Effector memory CD8-positive, alpha-beta T cell (primary cell): ENCODE measurements at regions not wholly inside any gene's neighbourhood (a gene's known extent, or its start where the extent isn't known, plus 50 kb on each side); places are given as distances from the start of the nearest gene placed in this dataset.

Experiments used
- ATAC-seq: fragments of 150-1000 bp; cut with Tn5 transposase; replicated peaks from 2 replicates; pipeline ENCODE4 v1.10.0; 2021; ENCODE audit warnings: mild to moderate bottlenecking, moderate library complexity
- DNase-seq, 3 experiments: peaks; one replicate each; pipeline ENCODE4 v3.0.0; 2021
- H3K27ac Mint-ChIP-seq, 2 donors: one replicate each; pipeline ENCODE4 v1.8.0; 2022; ENCODE audit warnings: mild to moderate bottlenecking in 2 of 2, mixed read lengths in 2 of 2, moderate library complexity in 2 of 2
- H3K27me3 Mint-ChIP-seq, 2 donors: one replicate each; pipeline ENCODE4 v1.8.0; 2022; ENCODE audit warnings: mixed read lengths in 2 of 2
- H3K36me3 Mint-ChIP-seq: one replicate; pipeline ENCODE4 v1.8.0; 2022; ENCODE audit warnings: mild to moderate bottlenecking, moderate library complexity, mixed read lengths; ENCODE audit not compliant: insufficient read depth
- H3K4me1 Mint-ChIP-seq, 2 donors: one replicate each; pipeline ENCODE4 v1.8.0; 2022; ENCODE audit warnings: low read depth in 2 of 2, mixed read lengths in 2 of 2
- H3K4me3 Mint-ChIP-seq, 2 donors: one replicate each; pipeline ENCODE4 v1.8.0; 2022; ENCODE audit warnings: mild to moderate bottlenecking in 2 of 2, mixed read lengths in 2 of 2, moderate library complexity in 2 of 2
- H3K9me3 Mint-ChIP-seq, 2 donors: one replicate each; pipeline ENCODE4 v1.8.0; 2022; ENCODE audit warnings: mixed read lengths in 2 of 2

DNA sequence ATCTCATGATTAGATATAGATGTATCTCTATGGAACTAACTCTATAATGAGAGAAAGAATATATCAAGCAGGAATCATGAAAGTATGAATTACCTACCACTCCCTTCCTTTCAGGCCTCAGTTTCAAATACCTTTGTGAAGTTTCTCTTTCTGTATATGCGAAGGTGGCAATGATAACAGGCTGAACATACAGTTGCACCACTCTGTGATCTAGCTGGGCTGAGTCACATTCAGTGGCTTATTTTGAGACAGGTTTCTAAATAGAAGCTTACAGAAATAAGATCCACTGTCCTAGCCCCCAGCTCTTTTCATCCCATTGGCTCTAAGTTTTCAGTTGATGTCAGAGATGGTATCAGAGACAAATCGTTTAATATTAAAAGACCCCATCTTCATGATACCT, 662.0 kb downstream of the SLITRK1 start:
- H3K27ac Mint-ChIP-seq, result no peak overlapping the region
- peaks cover 0 to 2% of the 10 kb centered on the region in 2 donors for H3K9me3 Mint-ChIP-seq
- H3K4me3 Mint-ChIP-seq, result no peak overlapping the region
- H3K27me3 Mint-ChIP-seq, result no peaks in the 10 kb centered on the region
- ATAC-seq (no peak), DNase-seq (no peak)
- H3K36me3 Mint-ChIP-seq, result no peaks in the 10 kb centered on the region
- no peaks in the 10 kb centered on the region for H3K4me1 Mint-ChIP-seq

DNA sequence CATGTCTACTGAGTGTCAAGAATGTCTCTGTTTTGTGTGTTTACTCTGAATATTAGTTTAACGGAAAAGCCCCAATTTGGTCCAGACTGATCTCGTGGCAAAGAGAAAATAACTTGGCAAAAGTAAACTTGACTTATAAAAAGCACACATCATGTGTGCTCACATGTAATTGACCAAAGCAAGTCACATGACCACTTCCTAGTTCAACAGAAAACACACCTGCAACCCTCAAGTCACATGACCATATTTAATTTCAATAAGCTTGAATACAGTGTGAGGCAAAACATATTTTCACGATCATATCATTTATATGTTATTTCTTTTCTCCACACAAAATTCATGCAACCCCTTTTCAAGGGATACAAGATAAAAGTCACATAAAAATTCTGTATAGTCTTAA, 662.4 kb downstream of the SLITRK1 start:
- H3K36me3 Mint-ChIP-seq, result no peaks in the 10 kb centered on the region
- H3K4me1 Mint-ChIP-seq, result no peaks in the 10 kb centered on the region
- ATAC-seq (no peak), DNase-seq (no peak)
- no peak overlapping the region for H3K27ac Mint-ChIP-seq
- no peaks in the 10 kb centered on the region for H3K27me3 Mint-ChIP-seq
- H3K4me3 Mint-ChIP-seq, result no peak overlapping the region
- H3K9me3 Mint-ChIP-seq, result peaks cover 0 to 2% of the 10 kb centered on the region in 2 donors

DNA sequence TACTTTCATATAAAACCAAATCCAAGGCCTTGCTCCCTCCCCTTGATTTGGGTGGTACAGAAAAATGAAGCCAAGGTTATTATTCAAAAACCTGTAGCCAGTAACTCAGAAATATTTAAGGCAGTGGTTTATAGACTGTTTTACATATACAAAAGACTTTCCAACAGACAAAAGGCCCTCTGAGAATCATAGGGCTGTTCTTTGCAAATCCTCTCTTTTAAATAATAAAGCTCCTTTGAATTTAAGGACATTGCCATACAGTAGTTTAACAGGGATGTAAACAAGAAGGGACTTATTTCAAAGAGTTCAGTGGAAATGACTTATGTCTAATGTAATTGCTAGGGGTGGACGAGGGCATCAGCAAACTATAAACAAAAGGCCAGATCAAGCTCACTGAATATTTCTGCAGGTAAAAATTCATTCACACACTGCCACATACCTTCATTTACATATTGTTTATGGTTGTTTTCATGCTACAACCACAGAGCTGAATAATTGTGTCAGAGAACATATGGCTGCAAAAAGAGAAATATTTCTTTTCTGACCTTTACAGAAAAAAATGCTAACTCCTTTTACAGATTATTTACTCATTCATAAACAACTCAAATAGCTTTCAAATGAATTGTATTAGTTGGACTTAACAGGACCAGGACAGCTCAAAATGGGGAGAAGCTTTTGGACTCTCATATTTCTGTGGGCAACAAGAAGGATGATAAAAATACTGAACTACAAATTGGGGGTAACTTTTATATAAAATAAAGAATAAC, 665.6 kb downstream of the SLITRK1 start:
- ATAC-seq (no peak), DNase-seq (no peak)
- Mint-ChIP-seq H3K27me3 (no peaks in the 10 kb centered on the region), H3K27ac (no peak overlapping the region), H3K36me3 (no peaks in the 10 kb centered on the region), H3K4me3 (no peak overlapping the region), H3K4me1 (no peaks in the 10 kb centered on the region), H3K9me3 (peaks cover 0 to 2% of the 10 kb centered on the region in 2 donors)

DNA sequence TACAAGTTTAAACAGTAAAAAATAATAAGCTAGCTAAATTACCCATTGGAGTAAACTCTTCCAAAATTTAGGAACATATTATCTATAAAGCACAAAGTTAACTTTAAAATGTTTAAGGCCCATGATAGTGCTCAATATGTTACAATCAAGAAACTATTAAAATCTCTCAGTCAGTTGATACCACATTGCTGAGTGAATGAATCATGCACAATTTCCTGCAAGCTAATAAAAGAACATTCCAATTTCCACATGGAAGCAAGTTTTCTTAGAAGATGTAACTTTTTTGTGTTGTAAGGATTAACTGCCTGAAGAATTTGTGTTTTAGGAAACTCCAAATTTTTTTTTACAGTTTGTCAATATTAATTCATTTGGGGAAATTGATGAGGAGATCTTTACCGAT, 666.6 kb downstream of the SLITRK1 start:
- Mint-ChIP-seq H3K4me1 (no peaks in the 10 kb centered on the region), H3K9me3 (peaks cover 0 to 2% of the 10 kb centered on the region in 2 donors), H3K4me3 (no peak overlapping the region), H3K36me3 (no peaks in the 10 kb centered on the region), H3K27ac (no peak overlapping the region), H3K27me3 (no peaks in the 10 kb centered on the region)
- DNase-seq (no peak), ATAC-seq (no peak)

DNA sequence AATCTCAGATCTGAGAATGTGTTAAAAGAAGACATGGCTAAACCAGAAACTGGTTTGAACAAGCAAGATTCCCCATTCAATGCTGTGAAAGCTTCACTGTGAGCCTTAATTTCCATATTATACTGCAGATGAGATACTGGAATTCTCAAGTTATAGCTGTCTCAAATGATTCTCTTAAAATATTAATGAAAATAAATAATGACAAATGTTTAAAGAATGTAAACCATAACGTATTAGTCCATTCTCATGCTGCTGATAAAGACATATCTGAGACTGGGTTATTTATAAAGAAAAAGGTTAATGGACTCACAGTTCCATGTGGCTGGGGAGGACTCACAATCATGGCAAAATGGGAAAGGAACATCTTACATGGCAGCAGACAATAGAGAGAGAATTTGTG, 667.8 kb downstream of the SLITRK1 start:
- Mint-ChIP-seq H3K4me1 (no peaks in the 10 kb centered on the region), H3K27me3 (no peaks in the 10 kb centered on the region), H3K9me3 (peaks cover 0 to 2% of the 10 kb centered on the region in 2 donors), H3K4me3 (no peak overlapping the region), H3K36me3 (no peaks in the 10 kb centered on the region), H3K27ac (no peak overlapping the region)
- no peak for DNase-seq
- ATAC-seq, result no peak

DNA sequence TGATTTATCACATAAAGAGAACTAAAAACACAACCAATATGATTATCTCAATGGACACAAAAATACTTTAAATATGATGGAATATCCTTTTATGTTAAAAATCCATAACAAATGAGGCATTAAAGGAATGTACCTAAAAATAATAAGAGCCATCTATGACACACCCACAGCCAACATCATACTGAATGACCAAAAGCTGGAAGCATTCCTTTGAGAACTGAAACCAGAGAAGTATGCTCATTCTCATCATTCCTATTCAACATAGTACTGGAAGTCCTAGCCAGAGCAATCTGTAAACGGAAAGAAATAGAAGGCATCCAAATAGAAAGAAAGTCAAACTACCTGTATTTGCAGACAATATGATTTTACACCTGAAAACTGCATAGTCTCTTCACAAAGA, 671.0 kb downstream of the SLITRK1 start:
- Mint-ChIP-seq H3K4me3 (no peak overlapping the region), H3K4me1 (no peaks in the 10 kb centered on the region)
- DNase-seq, result no peak

DNA sequence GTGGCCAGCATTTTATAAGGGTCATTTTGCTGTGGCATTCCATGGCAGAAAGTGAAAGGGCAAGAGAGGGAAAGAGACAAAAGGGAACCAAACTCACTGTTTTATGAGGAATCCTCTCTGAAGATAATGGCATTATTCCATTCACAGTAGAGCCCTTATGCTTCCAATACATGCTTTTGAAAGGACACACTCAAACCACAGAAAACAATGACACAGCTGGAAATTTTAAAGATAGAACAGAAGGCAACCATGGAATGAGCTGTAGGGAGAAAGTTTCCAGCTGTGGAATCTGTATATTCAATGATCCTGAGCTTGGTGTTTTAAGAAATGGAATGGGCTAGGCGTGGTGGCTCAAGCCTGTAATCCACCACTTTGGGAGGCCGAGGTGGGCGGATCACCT, 677.4 kb downstream of the SLITRK1 start:
- H3K4me1 Mint-ChIP-seq, result no peaks in the 10 kb centered on the region
- H3K4me3 Mint-ChIP-seq, result no peak overlapping the region
- peaks cover 6 to 18% of the 10 kb centered on the region in 2 donors for H3K9me3 Mint-ChIP-seq
- no peaks in the 10 kb centered on the region for H3K36me3 Mint-ChIP-seq
- H3K27me3 Mint-ChIP-seq, result no peaks in the 10 kb centered on the region
- no peak for ATAC-seq
- H3K27ac Mint-ChIP-seq, result no peak overlapping the region
- no peak for DNase-seq

More for the DNA sequence above, 671.0 kb downstream of the SLITRK1 start:
- Mint-ChIP-seq H3K36me3 (no peaks in the 10 kb centered on the region), H3K27ac (no peak overlapping the region), H3K9me3 (no peaks in the 10 kb centered on the region), H3K27me3 (no peaks in the 10 kb centered on the region)
- no peak for ATAC-seq

DNA sequence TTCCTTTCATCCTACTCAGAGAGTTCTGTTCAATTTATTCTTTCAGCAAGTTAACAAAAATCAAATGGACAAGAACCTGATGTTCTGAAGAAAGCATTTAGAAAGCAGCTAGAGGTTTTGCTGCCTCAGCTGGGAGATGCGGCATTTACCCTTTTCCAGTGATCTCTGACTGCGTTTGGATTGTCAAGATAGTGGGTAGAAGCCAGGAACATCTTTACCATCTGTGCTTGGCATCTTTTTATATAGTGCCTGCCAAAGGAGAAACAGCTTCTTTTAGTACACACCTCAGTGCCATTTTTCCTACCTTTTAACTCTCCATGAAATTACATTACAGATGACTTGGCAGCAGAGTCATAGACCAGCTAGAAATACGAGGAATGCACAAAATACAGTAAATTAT, 680.8 kb downstream of the SLITRK1 start:
- Mint-ChIP-seq H3K9me3 (peaks cover 7 to 18% of the 10 kb centered on the region in 2 donors), H3K4me3 (no peak overlapping the region), H3K4me1 (no peaks in the 10 kb centered on the region), H3K27me3 (no peaks in the 10 kb centered on the region), H3K36me3 (no peaks in the 10 kb centered on the region), H3K27ac (no peak overlapping the region)
- no peak for DNase-seq
- no peak for ATAC-seq

DNA sequence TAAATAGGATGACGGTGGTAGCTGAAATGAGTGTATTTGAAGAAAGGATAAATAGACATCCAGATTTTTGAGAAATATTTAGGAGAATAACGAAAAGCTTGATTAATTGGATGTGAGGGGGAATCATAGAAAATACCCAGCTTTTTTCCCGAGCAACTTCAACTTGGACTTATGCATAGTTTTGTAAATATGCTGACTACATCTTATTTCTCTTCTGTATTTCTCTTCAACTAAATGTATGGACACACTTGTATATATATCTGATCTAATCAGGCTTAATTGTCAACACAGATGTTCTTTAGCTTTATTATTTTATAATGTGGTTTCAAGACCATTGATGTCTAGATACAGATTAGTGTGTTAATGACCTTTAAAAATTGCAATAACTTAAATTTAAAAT, 685.0 kb downstream of the SLITRK1 start:
- Mint-ChIP-seq H3K4me1 (no peaks in the 10 kb centered on the region), H3K36me3 (peaks cover 3% of the 10 kb centered on the region), H3K9me3 (peaks cover 5% of the 10 kb centered on the region in 2 donors), H3K27ac (no peak overlapping the region), H3K27me3 (no peaks in the 10 kb centered on the region), H3K4me3 (no peak overlapping the region)
- DNase-seq (no peak), ATAC-seq (no peak)

DNA sequence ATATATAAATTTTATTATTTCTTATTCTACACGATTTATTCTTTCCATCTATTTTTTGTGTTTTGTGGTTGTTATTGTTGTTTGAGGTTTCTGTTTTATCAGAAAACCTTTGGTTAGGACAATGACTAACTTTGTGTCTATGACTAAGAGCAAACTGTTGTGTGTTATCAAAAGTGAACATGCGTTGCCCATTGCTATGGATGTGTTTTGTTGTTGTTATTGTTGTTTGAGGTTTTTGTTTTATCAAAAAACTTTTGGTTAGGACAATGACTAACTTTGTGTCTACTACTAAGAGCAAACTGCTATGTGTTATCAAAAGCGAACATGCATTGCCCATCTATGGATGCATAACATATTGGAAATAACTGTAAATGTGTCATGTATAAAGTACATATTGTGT, 692.3 kb downstream of the SLITRK1 start:
- Mint-ChIP-seq H3K4me3 (no peak overlapping the region), H3K9me3 (peaks cover 0 to 11% of the 10 kb centered on the region in 2 donors), H3K27me3 (no peaks in the 10 kb centered on the region), H3K27ac (no peak overlapping the region), H3K4me1 (no peaks in the 10 kb centered on the region), H3K36me3 (peaks cover 3% of the 10 kb centered on the region)
- no peak for ATAC-seq
- no peak for DNase-seq

DNA sequence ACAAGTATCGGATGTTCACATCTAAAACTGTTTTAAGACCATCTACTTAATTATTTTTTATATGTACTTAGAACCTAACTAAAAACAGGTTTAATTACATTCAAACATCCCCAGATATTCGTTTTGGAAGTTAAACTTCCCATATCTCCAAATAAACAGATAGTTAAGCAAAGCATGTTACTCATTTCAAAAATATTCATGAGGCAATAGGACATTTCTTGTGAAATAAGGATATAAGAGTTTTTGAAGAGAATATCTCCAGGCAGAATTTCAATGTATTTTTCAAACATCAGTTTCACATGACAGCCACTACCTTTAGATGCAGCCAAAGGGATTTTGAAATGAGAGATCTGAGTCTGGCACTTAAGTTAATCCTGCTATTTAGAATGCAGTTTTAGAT, 697.5 kb downstream of the SLITRK1 start:
- Mint-ChIP-seq H3K36me3 (no peaks in the 10 kb centered on the region), H3K27ac (no peak overlapping the region), H3K4me3 (no peak overlapping the region), H3K4me1 (no peaks in the 10 kb centered on the region), H3K27me3 (no peaks in the 10 kb centered on the region), H3K9me3 (peaks cover 0 to 6% of the 10 kb centered on the region in 2 donors)
- DNase-seq, result no peak
- no peak for ATAC-seq

DNA sequence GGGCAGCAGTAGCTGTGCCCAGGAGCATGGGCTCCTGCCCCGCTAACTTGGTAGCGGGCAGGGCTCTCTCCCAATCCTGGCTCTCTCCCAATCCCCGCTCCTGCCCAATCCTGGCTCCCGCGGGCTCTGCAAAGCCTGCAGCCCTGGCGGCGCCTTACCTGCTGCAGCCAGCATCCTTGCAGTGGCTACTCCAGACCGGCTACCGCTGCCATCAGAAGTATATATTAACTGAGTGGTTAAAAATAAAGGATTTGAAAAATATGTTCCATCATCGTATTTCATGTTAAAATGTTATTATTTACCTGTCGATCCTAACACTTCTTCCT, 698.2 kb downstream of the SLITRK1 start:
- Mint-ChIP-seq H3K36me3 (no peaks in the 10 kb centered on the region), H3K27ac (no peak overlapping the region), H3K27me3 (no peaks in the 10 kb centered on the region), H3K4me1 (no peaks in the 10 kb centered on the region), H3K9me3 (peaks cover 0 to 6% of the 10 kb centered on the region in 2 donors), H3K4me3 (no peak overlapping the region)
- DNase-seq (no peak), ATAC-seq (no peak)

DNA sequence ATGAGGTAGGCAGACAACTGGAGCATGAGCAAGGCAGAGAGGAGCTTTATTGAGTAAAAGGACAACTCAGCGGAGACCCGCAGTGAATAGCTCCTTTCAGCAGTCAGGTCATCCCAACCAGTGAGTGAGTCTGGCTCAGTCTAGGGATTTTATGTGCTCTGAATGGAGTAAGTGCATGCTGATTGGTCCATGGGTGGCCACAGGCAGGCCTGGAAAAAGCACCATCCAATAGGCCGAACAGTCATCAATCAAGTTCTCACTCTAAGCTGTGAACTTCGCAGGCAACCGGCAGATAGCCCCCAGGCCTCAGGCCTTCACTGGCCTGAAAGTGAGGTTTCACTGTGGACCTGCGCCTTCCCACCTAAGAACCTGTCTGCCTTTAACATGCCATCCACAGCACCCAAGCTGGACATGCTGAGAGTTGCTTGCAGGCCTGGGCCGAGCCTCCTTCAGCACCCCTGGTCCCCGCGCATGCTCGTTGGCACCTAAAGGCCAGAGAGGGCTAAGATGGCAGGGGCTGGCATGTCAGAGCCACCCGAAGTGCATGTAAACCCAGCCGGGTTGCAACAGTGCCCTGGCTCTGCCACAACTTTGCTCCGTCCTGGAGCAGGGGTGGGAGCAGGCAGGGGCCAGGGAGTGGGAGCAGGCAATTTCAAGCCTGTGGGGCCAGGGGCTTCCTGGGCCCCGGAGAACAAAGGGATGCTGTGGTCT, 698.7 kb downstream of the SLITRK1 start:
- Mint-ChIP-seq H3K27ac (no peak overlapping the region), H3K4me3 (no peak overlapping the region), H3K36me3 (no peaks in the 10 kb centered on the region), H3K27me3 (no peaks in the 10 kb centered on the region), H3K4me1 (no peaks in the 10 kb centered on the region), H3K9me3 (peaks cover 0 to 6% of the 10 kb centered on the region in 2 donors)
- ATAC-seq, result no peak
- no peak for DNase-seq

DNA sequence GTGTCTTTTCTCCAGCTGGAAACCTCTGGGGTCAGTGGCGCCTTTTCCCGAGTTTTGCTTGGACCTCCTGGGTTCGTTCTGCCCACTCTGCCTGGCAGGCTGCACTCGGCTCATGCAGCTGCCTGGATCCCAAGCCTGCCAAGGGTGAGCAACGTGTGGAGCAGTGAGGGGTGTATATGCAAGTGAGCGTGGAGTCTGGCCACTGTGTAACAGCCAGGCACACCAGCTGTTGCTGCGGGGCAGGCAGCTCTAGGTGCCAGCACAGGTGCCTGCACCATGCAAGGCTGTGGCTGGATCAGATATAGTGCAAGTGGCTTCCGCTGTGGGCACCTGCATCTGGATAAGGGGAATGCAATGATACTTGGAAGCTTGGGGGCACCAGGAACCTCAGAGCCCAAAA, 699.4 kb downstream of the SLITRK1 start:
- ATAC-seq (no peak), DNase-seq (no peak)
- H3K9me3 Mint-ChIP-seq, result peaks cover 0 to 6% of the 10 kb centered on the region in 2 donors
- H3K27ac Mint-ChIP-seq, result no peak overlapping the region
- H3K4me3 Mint-ChIP-seq, result no peak overlapping the region
- no peaks in the 10 kb centered on the region for H3K27me3 Mint-ChIP-seq
- no peaks in the 10 kb centered on the region for H3K36me3 Mint-ChIP-seq
- no peaks in the 10 kb centered on the region for H3K4me1 Mint-ChIP-seq
